Adrenal gland (tissue), 9 donors: ENCODE measurements at regions not wholly inside any gene's neighbourhood (a gene's known extent, or its start where the extent isn't known, plus 50 kb on each side); places are given as distances from the start of the nearest gene placed in this dataset.

Experiments used
- DNase-seq, 7 donors: peaks; one replicate each; pipeline ENCODE4 v3.0.0-alpha.2; 2019 to 2020
- H3K27ac ChIP-seq, 5 donors: fragments of 200-600 bp; sonication (generic) in 4 of 5; 1 replicate in 3 of 5; 2 replicates in 2 of 5; pipeline versions ENCODE4 v1.5.1 to v1.8.0; 2016 to 2020; ENCODE audit warnings: mild to moderate bottlenecking in 1 of 5
- H3K27me3 ChIP-seq: fragments of 200-600 bp; 2 replicates; pipeline ENCODE4 v1.8.0; 2021
- H3K36me3 ChIP-seq, 2 donors: fragments of 200-600 bp; replicated peaks in 1 of 2; 1 replicate in 1 of 2; 2 replicates in 1 of 2; pipeline versions ENCODE4 v1.5.1 to v1.8.0; 2018 to 2022
- H3K4me1 ChIP-seq, 2 donors: fragments of 200-600 bp; replicated peaks in 1 of 2; 1 replicate in 1 of 2; 2 replicates in 1 of 2; pipeline versions ENCODE4 v1.5.1 to v1.8.0; 2018 to 2021
- H3K4me3 ChIP-seq, 4 donors: fragments of 200-600 bp; sonication (generic) in 3 of 4; one replicate each; pipeline ENCODE4 v1.5.1; 2016 to 2018
- H3K9me3 ChIP-seq, 3 donors: fragments of 200-600 bp; sonication (generic) in 1 of 3; replicated peaks in 1 of 3; 1 replicate in 2 of 3; 2 replicates in 1 of 3; pipeline versions ENCODE4 v1.5.1 to v1.8.0; 2016 to 2021
- CTCF ChIP-seq, 6 experiments: fragments of 450-650 bp in 4 of 6; fragments of 200-600 bp in 2 of 6; sonication (generic) in 1 of 6; IDR thresholded peaks; 1 replicate in 5 of 6; 2 replicates in 1 of 6; pipeline versions ENCODE4 v1.5.1 to v1.8.0; 2016 to 2021; ENCODE audit warnings: antibody characterized with exemption in 6 of 6, mild to moderate bottlenecking in 2 of 6, moderate library complexity in 1 of 6
- POLR2A ChIP-seq, 2 donors: fragments of 450-650 bp; IDR thresholded peaks; one replicate each; pipeline ENCODE4 v1.6.1; 2017; ENCODE audit warnings: antibody characterized with exemption in 2 of 2, mild to moderate bottlenecking in 2 of 2, moderate library complexity in 1 of 2
- WGBS, 4 donors: extraction: QIAGEN DNeasy Blood & Tissue Kit in 2 of 4; methylation state at CpG; one replicate each; pipeline versions ENCODE4 v1.1.5 to v1.1.7; 2013 to 2017; 5-methylcytosine and 5-hydroxymethylcytosine counted together
- intact Hi-C, 2 donors: fragments of 100-400 bp; cut with DNase I; formaldehyde crosslinking; loops; one replicate each; pipeline versions ENCODE4 v1.14.1 to v1.15.0; 2022 to 2023
- donor health status: healthy with polysubstance abuse.
- donor health status: Bipolar disorder and iron deficiency.
- donor health status: DM: yes; HTN: yes; CAD: no.
- donor health status: DM: no; HTN: no; CAD: no.
- donor health status: DM: no; HTN: no; CAD: no.

- TF ChIP-seq CTCF (IDR thresholded peaks at IDR 0.05) (no peak), POLR2A (IDR thresholded peaks at IDR 0.05) (no peak)
- intact Hi-C loops, result no loop called here
- WGBS, 4 donors, result 66 to 68% (median 66%) methylated on average over 10 of the region's 10 CpGs
- H3K27ac ChIP-seq, result no peak overlapping the region
- DNase-seq, result no peak
- H3K36me3 ChIP-seq, result no peaks in the 10 kb centered on the region
- H3K4me3 ChIP-seq, result no peak overlapping the region
- no peaks in the 10 kb centered on the region for H3K27me3 ChIP-seq
- no peaks in the 10 kb centered on the region for H3K9me3 ChIP-seq
- H3K4me1 ChIP-seq, result no peaks in the 10 kb centered on the region
Observed at GRCh38 chr12:24551163-24551786, 397.6 kb downstream of the BCAT1 start.

GRCh38 chr12:24550609-24551008 is 398.3 kb downstream of the BCAT1 start:
- H3K9me3 ChIP-seq, result no peaks in the 10 kb centered on the region
- no peaks in the 10 kb centered on the region for H3K4me1 ChIP-seq
- intact Hi-C loops, result no loop called here
- no peak overlapping the region for H3K27ac ChIP-seq
- no peaks in the 10 kb centered on the region for H3K36me3 ChIP-seq
- H3K27me3 ChIP-seq, result no peaks in the 10 kb centered on the region
- DNase-seq, result no peak
- no peak overlapping the region for H3K4me3 ChIP-seq
- 78 to 93% (median 78%) methylated on average over 1 of the region's 1 CpG for WGBS, 4 donors
- TF ChIP-seq CTCF (IDR thresholded peaks at IDR 0.05) (no peak), POLR2A (IDR thresholded peaks at IDR 0.05) (no peak)

- intact Hi-C loops, result no loop called here
- Histone ChIP-seq H3K36me3 (no peaks in the 10 kb centered on the region), H3K4me1 (no peaks in the 10 kb centered on the region), H3K4me3 (no peak overlapping the region), H3K9me3 (no peaks in the 10 kb centered on the region), H3K27ac (no peak overlapping the region), H3K27me3 (no peaks in the 10 kb centered on the region)
- WGBS, 4 donors, result 92 to 100% (median 94%) methylated on average over 2 of the region's 2 CpGs
- no peak for TF ChIP-seq POLR2A (IDR thresholded peaks at IDR 0.05)
- TF ChIP-seq CTCF (IDR thresholded peaks at IDR 0.05), result no peak
- no peak for DNase-seq
Observed at GRCh38 chr12:24546661-24547060, 402.2 kb downstream of the BCAT1 start.

GRCh38 chr12:24546084-24546483 is 402.8 kb downstream of the BCAT1 start:
- TF ChIP-seq POLR2A (IDR thresholded peaks at IDR 0.05) (no peak), CTCF (IDR thresholded peaks at IDR 0.05) (no peak)
- Histone ChIP-seq H3K4me1 (no peaks in the 10 kb centered on the region), H3K27ac (no peak overlapping the region), H3K4me3 (no peak overlapping the region), H3K36me3 (no peaks in the 10 kb centered on the region), H3K27me3 (no peaks in the 10 kb centered on the region), H3K9me3 (no peaks in the 10 kb centered on the region)
- DNase-seq, result no peak
- intact Hi-C loops, result no loop called here
- 63 to 77% (median 73%) methylated on average over 2 of the region's 2 CpGs for WGBS, 4 donors
